ENCODE measurements at regions not wholly inside any gene's neighbourhood (a gene's known extent, or its start where the extent isn't known, plus 50 kb on each side); places are given as distances from the start of the nearest gene placed in this dataset.

GRCh38 chr18:46324087-46324955 is 220.1 kb downstream of the HAUS1 start:
- no peak for DNase-seq
- TF ChIP-seq CTCF (IDR thresholded peaks at IDR 0.05; ENCODE audit: low read depth, low read length), result no peak
- Histone ChIP-seq H3K36me3 (no peaks in the 10 kb centered on the region), H3K4me1 (no peaks in the 10 kb centered on the region; the same call in 1 of the 2 replicates), H3K4me3 (ENCODE audit: low read depth, low read length) (no peak overlapping the region), H3K9me3 (no peaks in the 10 kb centered on the region), H3K27me3 (no peaks in the 10 kb centered on the region)

- H3K4me3 ChIP-seq (ENCODE audit: low read depth, low read length), result no peak overlapping the region
- H3K9me3 ChIP-seq, result no peaks in the 10 kb centered on the region
- no peak for DNase-seq
- no peaks in the 10 kb centered on the region for H3K27me3 ChIP-seq
- no peaks in the 10 kb centered on the region for H3K36me3 ChIP-seq
- TF ChIP-seq CTCF (IDR thresholded peaks at IDR 0.05; ENCODE audit: low read depth, low read length), result no peak
- no peaks in the 10 kb centered on the region; the same call in 1 of the 2 replicates for H3K4me1 ChIP-seq
These were observed 221.7 kb downstream of the HAUS1 start for GRCh38 chr18:46325895-46326294.

- Histone ChIP-seq H3K9me3 (no peaks in the 10 kb centered on the region), H3K36me3 (no peaks in the 10 kb centered on the region), H3K4me3 (ENCODE audit: low read depth, low read length) (no peak overlapping the region), H3K27me3 (no peaks in the 10 kb centered on the region), H3K4me1 (peaks cover 3% of the 10 kb centered on the region; the same call in 1 of the 2 replicates)
- TF ChIP-seq CTCF (IDR thresholded peaks at IDR 0.05; ENCODE audit: low read depth, low read length), result no peak
- no peak for DNase-seq
These were observed 225.6 kb downstream of the HAUS1 start for GRCh38 chr18:46329736-46330246.

- DNase-seq, result no peak
- TF ChIP-seq CTCF (IDR thresholded peaks at IDR 0.05; ENCODE audit: low read depth, low read length), result no peak
- Histone ChIP-seq H3K4me1 (peaks cover 3% of the 10 kb centered on the region; the same call in 1 of the 2 replicates), H3K4me3 (ENCODE audit: low read depth, low read length) (no peak overlapping the region), H3K36me3 (no peaks in the 10 kb centered on the region), H3K27me3 (no peaks in the 10 kb centered on the region), H3K9me3 (no peaks in the 10 kb centered on the region)
These were observed 227.1 kb downstream of the HAUS1 start for GRCh38 chr18:46331316-46331715.

GRCh38 chr18:46332286-46332801 is 228.2 kb downstream of the HAUS1 start:
- Histone ChIP-seq H3K9me3 (no peaks in the 10 kb centered on the region), H3K4me3 (ENCODE audit: low read depth, low read length) (no peak overlapping the region), H3K4me1 (peaks cover 3% of the 10 kb centered on the region; the same call in 1 of the 2 replicates), H3K36me3 (no peaks in the 10 kb centered on the region), H3K27me3 (no peaks in the 10 kb centered on the region)
- no peak for TF ChIP-seq CTCF (IDR thresholded peaks at IDR 0.05; ENCODE audit: low read depth, low read length)
- DNase-seq, result no peak

GRCh38 chr18:46332921-46333341 is 228.7 kb downstream of the HAUS1 start:
- Histone ChIP-seq H3K4me3 (ENCODE audit: low read depth, low read length) (peak overlapping the region; percentile 56), H3K27me3 (no peaks in the 10 kb centered on the region), H3K36me3 (no peaks in the 10 kb centered on the region), H3K9me3 (no peaks in the 10 kb centered on the region), H3K4me1 (peaks cover 3% of the 10 kb centered on the region; the same call in 1 of the 2 replicates)
- TF ChIP-seq CTCF (IDR thresholded peaks at IDR 0.05; ENCODE audit: low read depth, low read length), result no peak
- DNase-seq, result no peak

All from BE2C (cell line).